ENCODE measurements at regions not wholly inside any gene's neighbourhood (a gene's known extent, or its start where the extent isn't known, plus 50 kb on each side); places are given as distances from the start of the nearest gene placed in this dataset.
A peak's percentile ranks its signal among the peaks of the same experiment; 100 is the strongest.
"Not testable (repeated sequence)": the region's sequence is repeated elsewhere in the genome, so short reads cannot be mapped to it uniquely, and the experiment has no call there.

DNA sequence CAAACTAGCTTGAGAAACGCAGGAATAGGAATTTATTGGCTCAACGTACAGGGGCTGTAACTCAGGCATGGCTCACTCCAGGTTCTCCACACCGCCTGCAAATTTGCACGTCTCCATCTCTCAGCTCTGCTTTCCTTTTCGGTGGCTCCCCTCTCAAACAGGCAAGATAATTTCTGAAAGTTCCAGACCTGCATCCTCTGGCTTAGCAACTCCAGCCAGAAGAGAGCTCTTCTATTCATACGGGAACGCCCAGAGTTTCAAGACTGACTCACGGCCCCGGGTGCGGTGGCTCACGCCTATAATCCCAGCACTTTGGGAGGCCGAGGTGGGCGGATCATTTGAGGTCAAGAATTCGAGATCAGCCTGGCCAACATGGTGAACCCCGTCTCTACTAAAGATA, 139.7 kb upstream of the BNIP2 start:
- DNase-seq: no peak

DNA sequence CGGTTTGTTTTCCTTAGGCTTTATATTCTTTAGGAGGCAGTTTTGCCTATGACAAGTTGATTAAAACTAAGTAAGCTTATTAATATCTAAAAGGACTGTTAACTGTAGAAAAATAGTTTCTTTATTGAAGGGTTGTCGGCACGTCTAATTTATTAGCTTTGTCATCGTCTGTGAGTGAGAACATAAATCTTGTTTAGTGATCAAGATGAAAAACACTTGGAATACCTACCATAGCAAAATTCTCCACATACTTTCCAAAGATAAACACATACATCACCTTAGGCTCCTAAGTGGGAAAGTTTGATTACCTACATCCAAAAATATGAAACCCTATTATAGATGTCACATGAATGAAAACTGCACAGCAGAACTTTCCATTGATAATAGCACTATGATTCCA, 139.1 kb upstream of the BNIP2 start:
- no peak for DNase-seq

DNA sequence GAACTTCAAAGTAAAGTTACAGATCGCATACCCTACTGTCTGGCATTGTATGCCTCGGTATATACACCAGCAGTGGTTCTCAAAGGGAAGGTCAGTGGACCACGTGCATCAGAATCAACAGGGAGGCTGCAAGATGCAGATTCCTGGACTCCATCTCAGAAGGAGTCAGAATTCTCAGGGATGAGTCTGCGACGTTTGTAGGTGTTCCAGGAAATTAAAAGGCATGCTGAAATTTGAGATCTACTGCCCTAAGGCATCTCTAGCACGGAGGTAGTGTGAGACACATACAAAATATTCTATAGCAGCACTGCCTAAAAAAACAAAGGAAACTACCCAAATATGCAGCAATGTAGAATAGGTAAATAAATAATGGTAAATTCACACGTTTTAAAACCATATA, 136.8 kb upstream of the BNIP2 start:
- DNase-seq: no peak

DNA sequence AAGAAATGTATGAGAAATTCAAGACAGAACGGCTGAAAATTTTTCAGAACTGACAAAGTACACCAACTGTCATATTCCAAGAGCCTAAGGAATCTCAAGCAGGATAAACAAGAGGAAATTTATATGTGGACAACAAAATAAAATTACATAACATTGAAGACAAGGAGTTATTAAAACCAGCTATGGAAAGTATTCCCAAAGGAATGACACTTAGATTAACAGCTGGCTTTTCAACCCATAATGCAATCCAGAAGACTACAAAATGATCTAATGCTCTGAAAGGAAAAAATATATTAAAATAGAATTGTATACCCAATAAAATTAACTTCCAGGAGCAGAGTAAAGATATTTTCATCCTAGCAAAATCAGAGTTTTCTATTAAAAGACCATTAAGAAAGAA, 132.2 kb upstream of the BNIP2 start:
- no peak for DNase-seq

DNA sequence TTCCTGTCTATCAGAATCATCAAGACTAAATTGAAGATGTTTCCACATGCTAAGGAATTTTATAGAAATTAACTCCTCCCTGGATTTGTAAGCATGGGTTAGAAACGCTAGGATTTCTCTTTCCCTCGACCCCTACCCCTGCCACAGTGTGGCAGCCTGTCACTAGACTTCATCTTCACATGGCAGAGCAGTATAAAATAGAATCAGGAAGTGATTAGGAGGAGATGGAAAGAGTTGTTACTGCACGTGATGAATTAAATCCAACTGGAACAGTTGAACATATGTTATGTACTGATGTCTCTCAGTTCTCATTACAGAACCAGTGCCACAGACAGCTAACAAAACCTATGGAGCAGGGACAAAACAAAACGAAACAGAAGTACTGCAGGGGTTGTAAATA, 130.0 kb upstream of the BNIP2 start:
- DNase-seq: no peak

DNA sequence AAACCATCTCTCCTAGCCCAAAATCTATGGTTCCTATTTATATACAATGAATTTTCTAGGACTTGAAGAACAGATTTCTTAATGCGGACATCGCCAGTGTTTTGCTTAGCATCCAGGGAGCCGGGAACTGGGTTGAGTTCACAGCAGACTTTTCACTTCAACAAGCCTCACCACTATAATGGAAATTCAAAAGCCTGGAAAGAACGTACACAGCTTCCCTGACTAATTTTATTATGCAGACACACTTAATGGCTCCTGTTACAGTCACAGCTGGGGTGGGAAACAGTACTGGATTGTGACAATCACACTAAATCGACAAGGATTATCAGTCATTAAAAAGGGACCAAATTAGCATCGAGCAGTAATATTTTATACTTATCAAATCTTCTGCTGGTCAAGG, 129.2 kb upstream of the BNIP2 start:
- no peak for DNase-seq

DNA sequence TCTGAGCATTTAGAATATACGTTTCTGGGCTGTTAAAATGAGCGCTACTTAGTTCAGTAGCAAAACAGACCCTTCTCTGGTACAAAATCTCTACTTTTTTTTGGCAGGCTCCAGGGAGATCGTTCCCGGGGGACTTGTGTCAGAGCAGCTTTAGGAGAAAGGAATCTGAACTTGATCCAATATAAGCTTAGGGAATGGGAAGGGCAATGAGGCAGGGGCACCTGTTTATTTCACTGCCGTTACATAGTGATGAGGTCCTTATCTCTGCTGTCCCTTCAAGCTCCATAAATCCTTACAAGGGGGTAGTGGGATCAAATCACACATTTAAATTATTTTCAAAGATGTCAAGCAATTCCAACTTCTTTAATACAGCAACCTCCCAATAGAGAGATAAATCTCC, 128.7 kb upstream of the BNIP2 start:
- no peak for DNase-seq

DNA sequence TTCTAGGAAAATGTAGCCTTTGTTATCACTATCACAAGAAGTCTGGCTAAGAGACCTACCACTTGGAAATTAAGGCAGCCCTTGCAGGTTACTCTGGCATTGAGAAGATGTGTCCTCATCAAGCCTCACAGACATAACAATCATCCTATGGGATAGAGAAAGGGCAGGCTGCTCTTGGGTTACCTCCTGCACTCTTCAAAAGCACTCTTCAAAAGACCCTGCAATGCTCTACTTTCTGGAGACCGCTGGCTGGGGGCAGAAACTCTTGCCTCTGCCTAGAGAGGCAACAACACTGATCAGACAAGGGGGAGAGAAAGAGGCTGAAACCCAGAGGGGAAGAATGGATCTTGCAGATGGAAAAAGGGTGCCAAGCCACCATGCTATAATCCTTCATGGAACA, 127.9 kb upstream of the BNIP2 start:
- DNase-seq: no peak

DNA sequence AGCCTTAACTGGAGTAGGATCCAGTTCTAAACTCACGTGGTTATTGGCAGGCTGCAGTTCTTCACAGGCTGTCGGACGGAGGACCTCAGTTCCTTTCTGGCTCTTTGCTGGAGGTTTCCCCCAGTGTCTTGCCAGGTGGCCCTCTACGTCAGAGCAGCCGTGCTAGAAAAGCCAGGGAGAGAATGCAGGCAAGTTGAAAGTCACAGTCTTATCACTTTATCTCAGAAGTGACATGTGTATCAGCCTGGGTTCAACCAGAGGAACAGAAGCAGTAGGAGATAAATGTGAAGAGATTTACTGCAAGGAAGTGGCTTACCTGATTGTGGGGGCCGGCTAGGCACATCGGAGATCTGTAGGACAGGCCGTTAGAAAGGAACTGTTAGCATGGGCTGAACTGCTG, 125.3 kb upstream of the BNIP2 start:
- DNase-seq: no peak

DNA sequence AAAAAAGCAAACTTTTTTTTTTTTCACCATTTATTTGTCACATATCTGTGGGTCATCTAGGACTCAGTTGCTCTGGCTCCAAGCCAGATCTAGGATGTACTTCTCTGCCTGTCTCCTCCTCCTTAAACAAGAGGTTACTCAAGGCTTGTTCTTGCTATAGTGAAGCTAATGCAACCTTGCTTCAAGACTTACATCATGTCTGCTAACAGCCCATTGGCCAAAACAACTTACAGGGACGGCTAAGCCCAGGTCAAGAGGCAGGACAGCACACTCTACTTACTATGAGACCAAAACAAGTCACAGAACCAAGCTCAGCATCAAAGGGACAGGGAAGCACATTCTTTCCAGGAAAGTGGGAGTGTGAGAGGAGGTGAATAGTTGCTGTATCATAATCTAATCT, 123.8 kb upstream of the BNIP2 start:
- DNase-seq: no peak

DNA sequence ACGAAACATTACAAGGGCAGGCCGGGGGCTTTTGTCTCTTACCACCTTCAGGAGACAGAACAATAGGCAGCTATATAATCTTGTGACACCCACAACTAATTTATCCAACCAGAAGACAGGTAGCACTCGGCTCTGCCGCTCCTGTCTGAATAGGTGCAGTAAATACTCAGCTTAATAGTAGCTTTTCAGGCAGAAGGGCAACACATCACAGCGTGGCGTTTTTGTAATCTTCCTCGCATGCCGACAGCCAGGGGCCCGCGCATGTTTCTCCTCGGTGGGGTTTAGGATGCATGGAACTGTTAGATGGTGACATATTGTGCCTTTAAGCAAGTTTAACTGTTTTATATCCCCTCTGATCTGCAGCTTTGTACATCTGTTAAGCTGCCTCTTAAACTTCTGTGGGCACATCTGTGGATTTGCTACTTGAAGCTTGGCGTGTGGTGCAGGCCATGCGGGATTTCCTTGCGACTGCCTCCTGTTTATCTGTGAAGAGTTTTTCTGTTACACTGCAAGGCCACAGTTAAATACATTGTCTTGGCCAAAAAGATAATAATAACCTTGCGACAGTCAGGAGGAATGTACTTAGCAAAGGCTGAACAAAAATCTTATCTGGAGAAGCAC, 123.2 kb upstream of the BNIP2 start:
- DNase-seq: no peak

DNA sequence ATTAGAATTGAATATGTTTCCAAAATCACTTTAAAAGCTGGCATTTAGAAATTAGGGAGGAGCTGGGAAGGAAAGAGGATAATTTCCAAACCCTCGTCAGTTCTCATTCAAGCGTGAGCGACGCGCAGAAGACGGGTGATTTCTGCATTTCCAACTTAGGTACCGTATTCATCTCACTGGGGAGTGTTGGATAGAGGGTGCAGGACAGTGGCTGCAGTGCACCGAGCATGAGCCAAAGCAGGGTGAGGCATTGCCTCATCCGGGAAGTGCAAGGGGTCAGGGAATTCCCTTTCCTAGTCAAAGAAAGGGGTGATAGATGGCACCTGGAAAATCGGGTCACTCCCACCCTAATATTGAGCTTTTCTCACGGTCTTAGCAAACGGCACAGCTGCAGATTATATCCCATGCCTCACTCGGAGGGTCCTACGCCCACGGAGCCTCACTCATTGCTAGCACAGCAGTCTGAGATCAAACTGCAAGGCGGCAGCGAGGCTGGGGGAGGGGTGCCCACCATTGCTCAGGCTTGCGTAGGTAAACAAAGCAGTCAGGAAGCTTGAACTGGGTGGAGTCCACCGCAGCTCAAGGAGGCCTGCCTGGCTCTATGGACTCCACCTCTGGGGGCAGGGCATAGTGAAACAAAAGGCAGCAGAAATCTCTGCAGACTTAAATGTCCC, 114.3 kb upstream of the BNIP2 start:
- DNase-seq: peak; percentile 69

DNA sequence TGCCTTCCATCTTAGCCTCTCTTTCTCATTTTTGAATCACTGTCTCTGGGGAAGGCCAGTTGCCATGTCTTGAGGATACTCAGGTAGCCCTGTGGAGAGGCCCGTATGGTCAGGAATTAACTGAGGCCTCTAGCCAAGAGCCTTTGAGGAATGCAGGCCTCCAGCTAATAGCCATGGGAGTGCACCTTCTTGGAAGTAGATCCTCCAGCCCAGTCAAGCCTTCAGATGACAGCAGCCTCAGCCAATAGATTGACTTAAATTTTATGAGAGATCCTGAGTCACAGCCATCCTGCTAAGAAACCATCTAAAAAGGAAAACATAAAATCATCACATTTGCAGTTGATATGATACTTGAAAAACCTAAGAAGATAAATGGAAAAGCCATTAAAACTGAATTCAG, 112.5 kb upstream of the BNIP2 start:
- no peak for DNase-seq

DNA sequence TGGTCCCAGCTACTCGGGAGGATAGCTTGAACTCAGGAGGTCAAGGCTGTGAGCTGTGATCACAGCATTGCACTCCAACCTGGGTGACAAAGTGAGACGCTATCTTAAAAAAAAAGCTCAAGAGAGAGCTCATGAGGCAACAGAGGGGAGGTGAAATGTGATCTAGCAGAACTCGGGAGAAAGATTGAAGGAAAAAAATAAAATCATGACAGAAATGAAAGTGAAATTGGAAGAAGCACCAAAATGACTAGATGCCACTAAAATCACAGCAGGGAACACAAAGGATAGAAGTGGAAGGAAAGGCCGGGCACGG, 109.4 kb upstream of the BNIP2 start:
- DNase-seq: no peak

DNA sequence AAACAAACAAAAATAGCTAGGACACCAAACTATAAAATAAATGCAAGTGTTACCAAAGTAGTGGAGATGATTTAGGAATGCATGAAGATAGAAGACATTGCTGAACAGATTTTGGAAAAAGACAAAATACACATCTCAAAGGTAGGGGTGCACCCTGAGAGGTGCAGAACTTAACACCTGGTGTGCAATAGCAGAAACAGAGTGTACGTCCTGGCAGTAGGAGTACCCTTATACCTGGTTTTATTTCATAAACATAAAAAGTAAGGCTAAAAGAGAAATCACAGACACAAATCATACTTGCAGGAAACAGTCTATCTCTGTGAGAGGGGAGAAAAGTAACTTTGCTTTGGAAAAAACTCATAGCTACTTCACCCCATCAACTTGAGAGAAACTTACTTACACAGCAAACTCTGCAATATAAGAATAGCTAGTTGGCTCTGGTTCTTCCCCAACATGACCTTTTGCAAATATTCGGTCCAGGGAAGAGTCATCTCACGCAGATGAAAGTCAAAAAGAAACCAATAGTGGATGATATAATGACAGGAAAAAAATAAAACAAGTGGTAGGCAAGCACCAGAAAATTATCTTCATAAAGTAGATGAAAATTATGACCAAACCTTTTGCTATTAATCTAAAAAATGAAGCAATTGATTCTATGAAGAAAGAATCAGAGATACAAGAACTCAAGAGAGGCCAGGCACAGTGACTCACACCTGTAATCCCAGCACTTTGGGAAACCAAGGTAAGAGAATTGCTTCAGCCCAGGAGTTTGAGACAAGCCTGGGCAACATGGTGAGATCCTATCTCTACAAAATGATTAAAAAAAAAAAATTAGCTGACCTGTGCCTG, 108.9 kb upstream of the BNIP2 start:
- no peak for DNase-seq

DNA sequence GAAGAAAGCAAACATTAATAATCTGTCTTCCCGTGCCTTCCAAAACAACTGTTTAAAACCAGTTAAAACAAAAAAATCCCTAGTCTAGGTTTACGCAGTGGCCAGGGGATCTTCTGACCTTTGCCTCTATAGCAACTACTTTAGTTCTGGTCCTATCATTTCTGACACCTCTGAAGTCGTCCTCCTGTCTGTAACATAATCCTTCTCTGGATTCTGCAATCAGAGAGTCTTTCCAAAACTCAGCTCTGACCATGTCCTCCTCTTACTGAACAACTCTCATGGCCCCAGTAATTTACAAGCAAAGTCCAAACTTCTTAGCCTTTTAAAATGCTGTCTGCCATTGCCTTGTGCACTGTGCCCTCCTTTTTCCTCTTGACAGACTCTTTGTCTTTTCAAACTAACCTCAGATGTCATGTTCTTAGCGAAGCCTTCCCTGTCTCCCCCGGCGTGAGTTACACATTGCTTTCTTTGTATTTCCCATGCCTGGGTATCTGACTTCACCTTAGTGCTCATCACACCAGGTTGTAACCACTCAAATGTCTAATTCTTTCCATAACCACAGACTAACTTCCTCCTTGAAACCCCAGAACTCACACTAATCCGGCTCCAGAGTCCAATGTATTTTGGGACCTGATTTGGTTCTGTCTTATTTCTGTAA, 105.2 kb upstream of the BNIP2 start:
- no peak for DNase-seq

DNA sequence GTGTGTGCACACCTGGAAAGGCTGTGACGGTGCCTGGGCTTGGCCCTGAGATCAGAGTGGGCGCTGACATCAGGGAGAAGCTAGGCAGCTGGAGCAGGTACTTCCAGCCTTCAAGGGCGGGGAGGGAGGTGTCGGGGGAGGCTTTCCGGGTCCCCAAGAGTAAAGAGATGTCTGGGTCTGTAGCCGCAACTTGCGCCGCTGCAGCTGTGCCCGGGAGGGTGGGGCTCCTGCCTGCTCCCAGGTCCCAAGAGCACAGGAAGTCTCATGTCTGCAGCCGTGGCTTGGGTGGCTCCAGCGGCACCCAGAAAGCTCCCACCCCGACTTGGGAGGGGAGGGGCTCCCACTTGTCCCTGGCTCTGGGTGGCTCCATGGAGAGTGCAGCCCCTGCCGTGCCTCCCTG, 103.2 kb upstream of the BNIP2 start:
- DNase-seq: no peak

DNA sequence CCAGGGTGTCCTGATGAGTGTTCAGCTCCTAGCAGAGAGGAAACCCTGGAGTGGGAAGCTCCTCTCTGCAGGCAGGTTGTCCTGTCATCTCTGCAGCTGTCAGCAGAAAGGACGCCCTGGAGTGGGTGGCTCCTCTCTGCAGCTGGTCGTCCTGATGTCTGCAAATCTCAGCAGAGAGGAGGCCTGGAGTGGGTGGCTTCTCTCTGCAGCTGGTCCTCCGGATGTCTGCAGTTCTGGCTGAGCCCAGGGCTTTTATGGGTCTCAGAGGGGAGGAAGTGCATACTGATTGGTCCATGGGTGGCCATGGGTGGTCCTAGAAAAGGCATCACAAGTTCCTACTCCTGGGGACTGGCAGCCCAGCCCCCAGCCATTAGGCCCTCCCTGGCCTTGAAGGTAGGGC, 102.6 kb upstream of the BNIP2 start:
- DNase-seq: no peak

DNA sequence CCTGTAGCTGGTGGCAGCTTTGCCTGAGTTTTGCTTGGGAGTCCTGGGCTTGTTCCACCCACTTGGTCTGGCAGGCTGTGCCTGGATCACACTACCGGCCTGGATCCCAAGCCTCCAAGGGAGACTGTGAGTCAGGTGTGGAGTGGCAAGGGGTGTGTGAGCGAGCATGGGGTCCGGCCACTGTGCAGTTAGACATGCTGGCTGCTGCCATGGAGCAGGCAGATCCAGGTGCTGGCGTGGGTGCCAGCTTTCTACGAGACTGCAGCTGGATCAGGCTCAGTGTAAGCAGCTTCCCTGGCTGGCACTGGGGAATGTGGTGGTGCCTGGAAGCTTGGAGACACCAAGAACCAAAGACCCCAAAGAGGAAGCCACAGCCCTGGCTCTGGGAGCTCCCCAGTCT, 102.0 kb upstream of the BNIP2 start:
- no peak for DNase-seq

DNA sequence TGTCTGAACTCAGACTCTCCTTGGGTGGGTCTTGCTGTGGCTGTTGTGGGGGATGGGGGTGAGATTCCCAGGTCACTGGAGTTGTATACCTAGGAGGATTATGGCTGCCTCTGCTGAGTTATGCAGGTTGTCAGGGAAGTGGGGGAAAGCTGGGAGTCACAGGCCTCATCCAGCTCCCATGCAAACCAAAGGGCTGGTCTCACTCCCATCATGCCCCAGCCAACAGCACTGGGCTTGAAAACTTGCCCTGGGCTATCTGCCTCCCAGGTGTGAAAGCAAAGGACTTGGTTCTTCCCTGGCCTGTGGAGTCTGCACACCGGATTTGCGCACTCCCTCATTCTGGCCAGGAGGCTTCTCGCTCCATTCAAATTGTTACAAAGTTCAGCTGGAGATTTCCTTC, 97.3 kb upstream of the BNIP2 start:
- not testable (repeated sequence) for DNase-seq

DNA sequence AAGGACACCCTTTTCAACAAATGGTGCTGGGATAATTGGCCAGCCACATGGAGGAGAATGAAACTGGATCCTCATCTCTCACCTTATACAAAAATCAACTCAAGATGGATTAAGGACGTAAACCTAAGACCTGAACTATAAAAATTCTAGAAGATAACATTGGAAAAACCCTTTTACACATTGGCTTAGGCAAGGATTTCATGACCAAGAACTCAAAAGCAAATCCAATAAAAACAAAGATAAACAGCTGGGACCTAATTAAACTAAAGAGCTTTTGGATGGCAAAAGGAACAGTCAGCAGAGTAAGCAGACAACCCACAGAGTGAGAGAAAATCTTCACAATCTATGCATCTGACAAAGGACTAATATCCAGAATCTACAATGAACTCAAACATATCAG, 96.9 kb upstream of the BNIP2 start:
- not testable (repeated sequence) for DNase-seq

DNA sequence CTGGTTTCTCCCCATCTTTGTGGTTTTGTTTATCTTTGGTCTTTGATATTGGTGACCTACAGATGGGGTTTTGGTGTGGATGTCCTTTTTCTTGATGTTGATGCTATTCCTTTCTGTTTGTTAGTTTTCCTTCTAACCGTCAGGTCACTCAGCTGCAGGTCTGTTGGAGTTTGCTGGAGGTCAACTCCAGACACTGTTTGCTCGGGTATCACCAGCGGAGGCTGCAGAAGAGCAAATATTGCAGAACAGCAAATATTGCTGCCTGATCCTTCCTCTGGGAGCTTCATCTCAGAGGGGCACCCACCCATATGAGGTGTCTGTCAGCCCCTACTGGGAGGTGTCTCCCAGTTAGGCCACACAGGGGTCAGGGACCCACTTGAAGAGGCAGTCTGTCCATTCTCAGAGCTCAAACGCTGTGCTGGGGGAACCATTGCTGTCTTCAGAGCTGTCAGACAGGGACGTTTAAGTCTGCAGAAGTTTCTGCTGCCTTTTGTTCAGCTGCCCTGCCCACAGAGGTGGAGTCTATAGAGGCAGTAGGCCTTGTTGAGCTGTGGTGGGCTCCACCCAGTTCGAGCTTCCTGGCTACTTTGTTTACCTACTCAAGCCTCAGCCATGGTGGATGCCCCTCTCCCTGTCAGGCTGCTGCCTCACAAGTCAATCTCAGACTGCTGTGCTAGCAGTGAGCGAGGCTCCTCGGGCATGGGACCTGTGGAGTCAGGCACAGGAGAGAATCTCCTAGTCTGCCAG, 94.8 kb upstream of the BNIP2 start:
- not testable (repeated sequence) for DNase-seq

DNA sequence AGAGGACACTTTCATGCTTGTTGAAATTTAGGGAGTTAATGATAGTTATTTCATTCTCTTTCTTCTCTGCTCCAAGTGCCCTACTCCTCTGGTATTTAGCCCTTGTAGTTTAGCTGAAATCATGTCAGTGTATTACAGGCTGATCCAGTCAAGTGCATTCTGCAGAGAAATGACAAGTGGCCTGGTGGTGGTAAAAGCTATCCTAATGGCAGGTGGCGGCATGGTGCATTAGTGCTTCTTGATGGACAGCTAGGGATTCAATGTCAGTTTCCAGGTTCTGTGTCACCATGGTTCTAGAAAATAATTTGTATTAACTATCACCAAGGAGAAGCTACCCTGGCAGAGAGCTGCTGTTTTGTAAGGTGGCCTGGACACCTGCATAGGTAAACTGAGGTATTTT, 90.0 kb upstream of the BNIP2 start:
- no peak for DNase-seq

All from stimulated activated CD8-positive, alpha-beta memory T cell treated with anti-CD3 and anti-CD28 coated beads, Interleukin-4, amount 100 ng/mL, for 48 hours (primary cell).